HepG2 (cell line): ENCODE measurements at regions not wholly inside any gene's neighbourhood (a gene's known extent, or its start where the extent isn't known, plus 50 kb on each side); places are given as distances from the start of the nearest gene placed in this dataset.

ENCODE experiments used
- ATAC-seq: fragments of 200-7000 bp; cut with Tn5 transposase; 3 replicates; pipeline ENCODE4 v1.9.1; 2020; ENCODE audit warnings: mild to moderate bottlenecking, moderate library complexity
- BruUV-seq: library from RNA; stranded (reverse); fragments of 400-500 nt; replicated peaks from 2 replicates; lab custom pipeline; 2021; lab: Mats Ljungman, UMichigan
- CTCF ChIA-PET: fragments of 300-600 bp; formaldehyde crosslinking; extraction: SDS; loops from one replicate; lab custom pipeline; 2021; ENCODE audit warnings: low total read pairs, inconsistent platforms, low intra/inter-chr PET ratio; lab: Yijun Ruan, JAX
- POLR2A ChIA-PET: fragments of 350-600 bp; sonication (Branson Sonifier 250); formaldehyde crosslinking; loops from one replicate; lab custom pipeline; 2020; ENCODE audit warnings: antibody characterized with exemption, inconsistent platforms; lab: Yijun Ruan, JAX
- DNase-seq: peaks from one replicate; pipeline ENCODE4 v3.0.0-alpha.2; 2015; ENCODE audit warnings: low spot score
- FAIRE-seq: peaks from 3 replicates; lab custom pipeline; 2011; peaks lifted over from hg19 to GRCh38; lab: Jason Lieb, UNC
- H2AFZ ChIP-seq: one replicate; pipeline ENCODE4 v1.6.1; 2011; ENCODE audit warnings: low read length, inconsistent platforms
- H3K27ac ChIP-seq: fragments of 300-600 bp; 3 replicates; pipeline ENCODE4 v1.8.0; 2011; ENCODE audit warnings: mixed run types, mild to moderate bottlenecking, mixed read lengths, low read length, inconsistent platforms; ENCODE audit not compliant: insufficient read depth; ENCODE audit errors: extremely low read length
- H3K27me3 ChIP-seq, 2 experiments: fragments of 200-600 bp in 1 of 2; 2 replicates in 1 of 2; 3 replicates in 1 of 2; pipeline versions ENCODE4 v1.6.0 to v1.8.0; 2011; ENCODE audit warnings: low read length in 2 of 2, mild to moderate bottlenecking in 2 of 2, moderate library complexity in 2 of 2, inconsistent platforms in 1 of 2; ENCODE audit not compliant: insufficient read depth in 2 of 2, control insufficient read depth in 1 of 2
- H3K36me3 ChIP-seq, 2 experiments: fragments of 200-600 bp in 1 of 2; replicated peaks in 1 of 2; 2 replicates in 1 of 2; 3 replicates in 1 of 2; pipeline versions ENCODE4 v1.5.1 to v1.8.0; 2011; ENCODE audit warnings: low read length in 2 of 2, inconsistent platforms in 1 of 2; ENCODE audit not compliant: insufficient read depth in 2 of 2, control insufficient read depth in 1 of 2
- H3K4me1 ChIP-seq: 2 replicates; pipeline ENCODE4 v1.5.1; 2012; ENCODE audit warnings: low read length, inconsistent platforms; ENCODE audit not compliant: insufficient read depth
- H3K4me2 ChIP-seq: 2 replicates; pipeline ENCODE4 v1.6.0; 2011; ENCODE audit warnings: low read depth, low read length, inconsistent platforms
- H3K4me3 ChIP-seq, 3 experiments: fragments of 200-600 bp in 1 of 3; sonication (generic), shearing (Covaris generic) in 1 of 3; replicated peaks in 1 of 3; 2 replicates each; pipeline ENCODE4 v1.5.1; 2011 to 2016; ENCODE audit warnings: low read length in 3 of 3, inconsistent platforms in 2 of 3, low read depth in 2 of 3, mild to moderate bottlenecking in 2 of 3, control low read depth in 1 of 3, mixed read lengths in 1 of 3; ENCODE audit not compliant: insufficient read depth in 1 of 3
- H3K79me2 ChIP-seq: one replicate; pipeline ENCODE4 v1.6.1; 2011; ENCODE audit warnings: low read length, inconsistent platforms; ENCODE audit not compliant: insufficient read depth
- H3K9ac ChIP-seq: 2 replicates; pipeline ENCODE4 v1.6.0; 2011; ENCODE audit warnings: mild to moderate bottlenecking, low read depth, low read length, inconsistent platforms; ENCODE audit not compliant: insufficient read depth
- H3K9me3 ChIP-seq: 2 replicates; pipeline ENCODE4 v1.5.1; 2012; ENCODE audit warnings: mild to moderate bottlenecking, low read length
- H4K20me1 ChIP-seq: 2 replicates; pipeline ENCODE4 v1.6.0; 2011; ENCODE audit warnings: inconsistent platforms, mild to moderate bottlenecking, low read length, moderate library complexity; ENCODE audit not compliant: insufficient read depth
- CHD4 ChIP-seq: fragments of 200-600 bp; sonication (generic); IDR thresholded peaks from 2 replicates; pipeline ENCODE4 v1.7.0; 2017; ENCODE audit warnings: mild to moderate bottlenecking, low read length, borderline replicate concordance
- DNMT3B ChIP-seq: conservative IDR thresholded peaks from 2 replicates; pipeline ENCODE4 v1.6.1; 2016; ENCODE audit warnings: missing biosample characterization, control low read depth
- ETS1 ChIP-seq: sonication (generic); formaldehyde crosslinking; IDR thresholded peaks from 2 replicates; pipeline ENCODE4 v1.4.0; 2020; ENCODE audit warnings: missing genetic modification reagents
- HNF1A ChIP-seq, 2 experiments: sonication (generic) in 1 of 2; formaldehyde crosslinking in 1 of 2; IDR thresholded peaks; 2 replicates each; pipeline versions ENCODE4 v1.4.0 to v1.6.1; 2016 to 2020; ENCODE audit warnings: borderline replicate concordance in 1 of 2, low read depth in 1 of 2, mild to moderate bottlenecking in 1 of 2, missing genetic modification reagents in 1 of 2
- HNF1B ChIP-seq: sonication (generic); formaldehyde crosslinking; IDR thresholded peaks from 2 replicates; pipeline ENCODE4 v1.5.1; 2020; ENCODE audit warnings: mild to moderate bottlenecking, moderate library complexity, missing genetic modification reagents
- KDM1A ChIP-seq: IDR thresholded peaks from 2 replicates; pipeline ENCODE4 v1.6.1; 2016; ENCODE audit warnings: missing compliant biosample characterization
- MBNL3 ChIP-seq: fragments of 250-450 bp; sonication (Bioruptor Pico); conservative IDR thresholded peaks from 2 replicates; pipeline ENCODE4 v1.8.0; 2022; ENCODE audit warnings: mild to moderate bottlenecking, inconsistent platforms
- MIXL1 ChIP-seq: IDR thresholded peaks from 2 replicates; pipeline ENCODE4 v1.6.1; 2016
- RFX3 ChIP-seq: IDR thresholded peaks from 2 replicates; pipeline ENCODE4 v1.6.1; 2016; ENCODE audit warnings: missing biosample characterization, missing genetic modification reagents
- SAFB2 ChIP-seq: sonication (generic); formaldehyde crosslinking; IDR thresholded peaks from 2 replicates; pipeline ENCODE4 v1.5.1; 2020; ENCODE audit warnings: missing genetic modification reagents, low read depth, mild to moderate bottlenecking, borderline replicate concordance
- ZBTB44 ChIP-seq: sonication (generic); formaldehyde crosslinking; IDR thresholded peaks from 2 replicates; pipeline ENCODE4 v1.4.0; 2020; ENCODE audit warnings: missing genetic modification reagents
- ZNF10 ChIP-seq: sonication (generic); formaldehyde crosslinking; IDR thresholded peaks from 2 replicates; pipeline ENCODE4 v1.4.0; 2020; ENCODE audit warnings: mild to moderate bottlenecking, low read depth, missing genetic modification reagents, borderline replicate concordance
- ZNF354B ChIP-seq: sonication (generic); formaldehyde crosslinking; IDR thresholded peaks from 2 replicates; pipeline ENCODE4 v1.8.0; 2022; ENCODE audit warnings: mild to moderate bottlenecking, missing genetic modification reagents
- ZNF75D ChIP-seq: sonication (generic); formaldehyde crosslinking; IDR thresholded peaks from 2 replicates; pipeline ENCODE4 v1.8.1; 2023; ENCODE audit warnings: missing genetic modification reagents, mild to moderate bottlenecking, borderline replicate concordance
- WGBS: methylation state at CpG from one replicate; pipeline ENCODE4 v1.1.6; 2017; ENCODE audit warnings: low lambda C conversion rate; 5-methylcytosine and 5-hydroxymethylcytosine counted together
- in situ Hi-C: cut with HindIII; loops from 2 replicates; pipeline ENCODE4 v1.10.0; 2017; ENCODE audit warnings: low pct_unique_long_range_greater_than_20kb; ENCODE audit not compliant: extremely low pct_ligation_motif_present
- intact Hi-C: fragments of 100-400 bp; cut with micrococcal nuclease; formaldehyde crosslinking; loops from one replicate; pipeline ENCODE4 v1.10.0; 2022; ENCODE audit not compliant: unreplicated experiment

GRCh38 chr4:155541716-155542115, 124.9 kb upstream of the GUCY1A1 start (continued):
- TF ChIP-seq KDM1A (CRISPR knock-in tag) (no peak), SAFB2 (no peak), CHD4 (no peak), RFX3 (CRISPR knock-in tag) (no peak), ZNF354B (CRISPR knock-in tag) (no peak), HNF1B (no peak)

- Histone ChIP-seq H3K9ac (no peak overlapping the region), H3K9me3 (no peaks in the 10 kb centered on the region), H4K20me1 (no peaks in the 10 kb centered on the region), H3K27me3 (no peaks in the 10 kb centered on the region), H3K4me2 (no peak overlapping the region), H3K36me3 (no peaks in the 10 kb centered on the region), H3K4me3 (no peak overlapping the region), H3K27ac (no peak overlapping the region), H3K4me1 (no peaks in the 10 kb centered on the region), H3K79me2 (no peaks in the 10 kb centered on the region), H2AFZ (no peak overlapping the region)
- 27% methylated on average over 7 of the region's 7 CpGs for WGBS
- ATAC-seq (no peak), DNase-seq (no peak), FAIRE-seq (no peak)
- ChIA-PET POLR2A (no interaction called here), CTCF (no interaction called here)
- intact Hi-C loops (no loop called here), in situ Hi-C loops (no loop called here)
- BruUV-seq: no TSS peak
- TF ChIP-seq ZNF10: no peak
- TF ChIP-seq MIXL1 (CRISPR knock-in tag): no peak
- no peak for TF ChIP-seq DNMT3B (CRISPR knock-in tag)
- TF ChIP-seq MBNL3: no peak
- no peak for TF ChIP-seq ZBTB44 (CRISPR knock-in tag)
- no peak for TF ChIP-seq ETS1 (CRISPR knock-in tag)
- TF ChIP-seq HNF1A (IDR thresholded peaks at IDR 0.05; ENCODE audit: low read depth): no peak
- no peak for TF ChIP-seq HNF1A (CRISPR knock-in tag; IDR thresholded peaks at IDR 0.05; ENCODE audit: borderline replicate concordance)
- TF ChIP-seq ZNF75D (CRISPR knock-in tag): no peak
These were observed 126.0 kb upstream of the GUCY1A1 start for GRCh38 chr4:155540698-155541097.
